ENCODE measurements at regions not wholly inside any gene's neighbourhood (a gene's known extent, or its start where the extent isn't known, plus 50 kb on each side); places are given as distances from the start of the nearest gene placed in this dataset.
"Not testable (repeated sequence)": the region's sequence is repeated elsewhere in the genome, so short reads cannot be mapped to it uniquely, and the experiment has no call there.

- no peak for DNase-seq
These were observed 1461.7 kb upstream of the FLRT2 start for GRCh38 chr14:84068288-84068687.

- DNase-seq, result no peak
These were observed 1458.9 kb upstream of the FLRT2 start for GRCh38 chr14:84071061-84071460.

- no peak for DNase-seq
These were observed 1455.3 kb upstream of the FLRT2 start for GRCh38 chr14:84074626-84075025.

GRCh38 chr14:84080944-84081343, 1449.0 kb upstream of the FLRT2 start:
- DNase-seq, result no peak

GRCh38 chr14:84084056-84084630, 1445.8 kb upstream of the FLRT2 start:
- DNase-seq, result no peak

- DNase-seq, result no peak
These were observed 1444.5 kb upstream of the FLRT2 start for GRCh38 chr14:84085493-84085892.

GRCh38 chr14:84086714-84087113, 1443.2 kb upstream of the FLRT2 start:
- DNase-seq, result no peak

- no peak for DNase-seq
These were observed 1441.9 kb upstream of the FLRT2 start for GRCh38 chr14:84087986-84088531.

- DNase-seq, result no peak
These were observed 1439.1 kb upstream of the FLRT2 start for GRCh38 chr14:84090837-84091236.

- no peak for DNase-seq
These were observed 1434.3 kb upstream of the FLRT2 start for GRCh38 chr14:84095681-84096080.

- DNase-seq, result no peak
These were observed 1431.7 kb upstream of the FLRT2 start for GRCh38 chr14:84098261-84098660.

GRCh38 chr14:84099560-84099959, 1430.4 kb upstream of the FLRT2 start:
- DNase-seq, result not testable (repeated sequence)

- no peak for DNase-seq
These were observed 1422.1 kb upstream of the FLRT2 start for GRCh38 chr14:84107835-84108343.

- DNase-seq, result no peak
These were observed 1421.0 kb upstream of the FLRT2 start for GRCh38 chr14:84108746-84109457.

- DNase-seq, result no peak
These were observed 1417.4 kb upstream of the FLRT2 start for GRCh38 chr14:84112589-84112988.

- no peak for DNase-seq
These were observed 1404.3 kb upstream of the FLRT2 start for GRCh38 chr14:84125676-84126075.

- DNase-seq, result no peak
These were observed 1402.4 kb upstream of the FLRT2 start for GRCh38 chr14:84127495-84127894.

GRCh38 chr14:84128050-84128449, 1401.9 kb upstream of the FLRT2 start:
- DNase-seq, result no peak

- DNase-seq, result no peak
These were observed 1400.9 kb upstream of the FLRT2 start for GRCh38 chr14:84129007-84129406.

- DNase-seq, result no peak
These were observed 1400.0 kb upstream of the FLRT2 start for GRCh38 chr14:84129941-84130340.

- DNase-seq, result no peak
These were observed 1398.0 kb upstream of the FLRT2 start for GRCh38 chr14:84131924-84132323.

- no peak for DNase-seq
These were observed 1385.8 kb upstream of the FLRT2 start for GRCh38 chr14:84144166-84144565.

GRCh38 chr14:84152452-84152851, 1377.5 kb upstream of the FLRT2 start:
- DNase-seq, result no peak

- DNase-seq, result no peak
These were observed 1367.3 kb upstream of the FLRT2 start for GRCh38 chr14:84162633-84163032.

All from NCI-H1436 (cell line).